ENCODE measurements at regions not wholly inside any gene's neighbourhood (a gene's known extent, or its start where the extent isn't known, plus 50 kb on each side); places are given as distances from the start of the nearest gene placed in this dataset.
"Not testable (repeated sequence)": the region's sequence is repeated elsewhere in the genome, so short reads cannot be mapped to it uniquely, and the experiment has no call there.

- DNase-seq = no peak
Measured at GRCh38 chr10:53430127-53430891, 657.7 kb upstream of the MBL2 start.

- no peak for DNase-seq
Measured at GRCh38 chr10:53422223-53422888, 649.8 kb upstream of the MBL2 start.

GRCh38 chr10:53412651-53413050, 640.1 kb upstream of the MBL2 start:
- no peak for DNase-seq

- no peak for DNase-seq
Measured at GRCh38 chr10:53406532-53406931, 633.9 kb upstream of the MBL2 start.

GRCh38 chr10:53403688-53404087, 631.1 kb upstream of the MBL2 start:
- no peak for DNase-seq

GRCh38 chr10:53402594-53402993, 630.0 kb upstream of the MBL2 start:
- no peak for DNase-seq

- DNase-seq = no peak
Measured at GRCh38 chr10:53401536-53401935, 629.0 kb upstream of the MBL2 start.

- no peak for DNase-seq
Measured at GRCh38 chr10:53396876-53397275, 624.3 kb upstream of the MBL2 start.

GRCh38 chr10:53395449-53395848, 622.9 kb upstream of the MBL2 start:
- DNase-seq = no peak

GRCh38 chr10:53387562-53387961, 615.0 kb upstream of the MBL2 start:
- DNase-seq = no peak

GRCh38 chr10:53382543-53382942, 610.0 kb upstream of the MBL2 start:
- no peak for DNase-seq

- no peak for DNase-seq
Measured at GRCh38 chr10:53379956-53380355, 607.4 kb upstream of the MBL2 start.

- no peak for DNase-seq
Measured at GRCh38 chr10:53370347-53370746, 597.8 kb upstream of the MBL2 start.

- no peak for DNase-seq
Measured at GRCh38 chr10:53361936-53362335, 589.4 kb upstream of the MBL2 start.

- DNase-seq = no peak
Measured at GRCh38 chr10:53361281-53361680, 588.7 kb upstream of the MBL2 start.

- not testable (repeated sequence) for DNase-seq
Measured at GRCh38 chr10:53358978-53359377, 586.4 kb upstream of the MBL2 start.

- DNase-seq = no peak
Measured at GRCh38 chr10:53358536-53358935, 586.0 kb upstream of the MBL2 start.

GRCh38 chr10:53357587-53357986, 585.0 kb upstream of the MBL2 start:
- no peak for DNase-seq

- no peak for DNase-seq
Measured at GRCh38 chr10:53356616-53357349, 584.2 kb upstream of the MBL2 start.

- not testable (repeated sequence) for DNase-seq
Measured at GRCh38 chr10:53342531-53342930, 569.9 kb upstream of the MBL2 start.

GRCh38 chr10:53338199-53338598, 565.6 kb upstream of the MBL2 start:
- DNase-seq = not testable (repeated sequence)

- DNase-seq = not testable (repeated sequence)
Measured at GRCh38 chr10:53335803-53336422, 563.3 kb upstream of the MBL2 start.

- no peak for DNase-seq
Measured at GRCh38 chr10:53331460-53331859, 558.9 kb upstream of the MBL2 start.

Measured in NCI-H2029 treated with DMSO at 0.1 percent for 48 hours (cell line).